Activated T-helper 1 cell treated with anti-CD3 and anti-CD28 coated beads, Interleukin-12 subunit alpha, Interleukin-12 subunit beta, Interleukin-2, Interleukin-4 antibody, amounts not matched to agents 30 ng/mL and 10 ng/mL and 1 ng/mL, durations not matched to agents 14 hours and 24 hours and 36 hours (primary cell): ENCODE measurements at regions not wholly inside any gene's neighbourhood (a gene's known extent, or its start where the extent isn't known, plus 50 kb on each side); places are given as distances from the start of the nearest gene placed in this dataset.

Experiments
- DNase-seq: peaks from one replicate; pipeline ENCODE4 v3.0.0; 2021; ENCODE audit warnings: low spot score
- H3K27ac Mint-ChIP-seq: one replicate; pipeline ENCODE4 v1.8.0; 2021; ENCODE audit warnings: mild to moderate bottlenecking, mixed read lengths
- H3K27me3 Mint-ChIP-seq: one replicate; pipeline ENCODE4 v1.8.0; 2022; ENCODE audit warnings: mild to moderate bottlenecking, moderate library complexity, mixed read lengths; ENCODE audit not compliant: insufficient read depth
- H3K36me3 Mint-ChIP-seq: one replicate; pipeline ENCODE4 v1.8.0; 2021; ENCODE audit warnings: low read depth, mixed read lengths
- H3K4me1 Mint-ChIP-seq: one replicate; pipeline ENCODE4 v1.8.0; 2021; ENCODE audit warnings: low read depth, mixed read lengths
- H3K4me3 Mint-ChIP-seq: one replicate; pipeline ENCODE4 v1.8.0; 2021; ENCODE audit warnings: mild to moderate bottlenecking, moderate library complexity, mixed read lengths
- H3K9me3 Mint-ChIP-seq: one replicate; pipeline ENCODE4 v1.8.0; 2021; ENCODE audit warnings: mixed read lengths
- intact Hi-C: fragments of 100-400 bp; cut with micrococcal nuclease; formaldehyde crosslinking; loops from one replicate; pipeline ENCODE4 v1.15.1; 2024

GRCh38 chr17:70230850-70231640 lies 61.7 kb downstream of the KCNJ2 start:
- H3K9me3 Mint-ChIP-seq = no peaks in the 10 kb centered on the region
- H3K36me3 Mint-ChIP-seq = no peaks in the 10 kb centered on the region
- H3K27me3 Mint-ChIP-seq = no peaks in the 10 kb centered on the region
- intact Hi-C loops = no loop called here
- no peak overlapping the region for H3K4me3 Mint-ChIP-seq
- DNase-seq = no peak
- no peaks in the 10 kb centered on the region for H3K4me1 Mint-ChIP-seq
- no peak overlapping the region for H3K27ac Mint-ChIP-seq

DNA sequence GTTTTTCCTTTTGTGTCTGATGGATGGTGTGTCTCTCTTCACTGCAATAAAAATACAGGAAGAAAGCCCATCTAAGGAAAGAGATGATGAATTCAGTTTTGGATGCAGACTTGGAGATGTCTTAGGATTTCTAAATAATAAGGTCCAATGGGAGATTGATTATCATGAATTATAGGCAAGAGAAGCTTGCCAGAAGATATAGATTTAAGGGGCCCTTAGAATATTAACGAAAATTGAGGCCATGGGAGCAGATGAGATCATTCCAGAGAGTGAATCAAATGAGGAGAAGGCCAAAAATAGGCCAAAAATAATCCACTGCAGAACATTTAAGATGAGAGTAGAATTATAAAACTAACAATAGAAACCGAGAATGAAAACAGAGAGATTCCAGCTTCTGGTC lies 63.1 kb downstream of the KCNJ2 start:
- H3K27me3 Mint-ChIP-seq = no peaks in the 10 kb centered on the region
- H3K27ac Mint-ChIP-seq = no peak overlapping the region
- peaks cover 3% of the 10 kb centered on the region for H3K9me3 Mint-ChIP-seq
- H3K4me1 Mint-ChIP-seq = no peaks in the 10 kb centered on the region
- H3K4me3 Mint-ChIP-seq = no peak overlapping the region
- no peaks in the 10 kb centered on the region for H3K36me3 Mint-ChIP-seq
- intact Hi-C loops = no loop called here
- no peak for DNase-seq

- H3K27me3 Mint-ChIP-seq = no peaks in the 10 kb centered on the region
- no peaks in the 10 kb centered on the region for H3K36me3 Mint-ChIP-seq
- intact Hi-C loops = no loop called here
- H3K9me3 Mint-ChIP-seq = peaks cover 3% of the 10 kb centered on the region
- no peak overlapping the region for H3K27ac Mint-ChIP-seq
- no peak for DNase-seq
- no peaks in the 10 kb centered on the region for H3K4me1 Mint-ChIP-seq
- no peak overlapping the region for H3K4me3 Mint-ChIP-seq
These were observed 65.9 kb downstream of the KCNJ2 start for GRCh38 chr17:70235252-70235651.

GRCh38 chr17:70238228-70238627 lies 68.9 kb downstream of the KCNJ2 start:
- peaks cover 3% of the 10 kb centered on the region for H3K9me3 Mint-ChIP-seq
- H3K4me3 Mint-ChIP-seq = no peak overlapping the region
- intact Hi-C loops = no loop called here
- H3K4me1 Mint-ChIP-seq = no peaks in the 10 kb centered on the region
- no peak for DNase-seq
- H3K27ac Mint-ChIP-seq = no peak overlapping the region
- H3K36me3 Mint-ChIP-seq = no peaks in the 10 kb centered on the region
- no peaks in the 10 kb centered on the region for H3K27me3 Mint-ChIP-seq

DNA sequence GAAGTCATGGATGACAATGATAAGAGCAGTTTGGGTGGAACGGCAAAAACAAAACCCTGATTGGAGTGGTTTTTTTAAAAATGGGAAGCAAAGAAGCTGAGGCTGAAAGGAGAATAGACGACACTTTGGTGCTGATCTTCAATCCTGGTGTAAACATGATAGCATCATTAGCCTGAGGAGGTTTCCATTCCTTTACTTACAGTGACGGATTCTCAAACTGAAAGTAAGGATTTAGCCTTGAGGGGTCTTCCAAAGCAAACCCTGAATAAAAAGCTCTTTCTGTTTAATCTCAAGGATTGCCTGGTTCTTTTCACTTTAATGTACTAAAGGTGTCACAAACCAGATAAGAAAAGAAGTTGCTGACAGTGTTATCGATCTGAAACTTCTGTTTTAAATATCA lies 69.3 kb downstream of the KCNJ2 start:
- no peak for DNase-seq
- Mint-ChIP-seq H3K36me3 (no peaks in the 10 kb centered on the region), H3K27ac (no peak overlapping the region), H3K4me3 (no peak overlapping the region), H3K27me3 (no peaks in the 10 kb centered on the region), H3K9me3 (peaks cover 3% of the 10 kb centered on the region), H3K4me1 (no peaks in the 10 kb centered on the region)
- intact Hi-C loops = no loop called here

DNA sequence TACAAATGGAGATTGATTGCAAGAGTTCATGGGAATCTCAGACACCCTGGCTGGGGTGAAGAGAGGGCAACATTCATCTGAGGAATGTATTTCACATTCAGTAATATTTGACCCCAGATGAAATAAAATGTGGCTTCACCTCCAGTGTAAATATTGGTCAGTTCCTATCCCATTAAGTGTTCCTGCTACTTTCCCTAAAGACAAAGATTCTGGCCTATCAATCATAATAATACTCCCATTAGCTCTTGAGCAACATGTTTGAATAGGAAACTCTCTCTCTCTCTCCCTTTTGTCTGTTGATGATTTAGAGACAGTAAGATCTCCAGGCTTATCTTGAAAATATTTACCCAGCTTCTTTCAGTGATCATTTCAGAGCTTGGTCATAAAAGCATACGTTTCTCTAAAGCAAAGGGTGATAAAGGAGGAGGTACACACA lies 70.1 kb downstream of the KCNJ2 start:
- no peaks in the 10 kb centered on the region for H3K27me3 Mint-ChIP-seq
- H3K9me3 Mint-ChIP-seq = peaks cover 3% of the 10 kb centered on the region
- no peaks in the 10 kb centered on the region for H3K36me3 Mint-ChIP-seq
- intact Hi-C loops = no loop called here
- H3K27ac Mint-ChIP-seq = no peak overlapping the region
- DNase-seq = no peak
- H3K4me1 Mint-ChIP-seq = no peaks in the 10 kb centered on the region
- no peak overlapping the region for H3K4me3 Mint-ChIP-seq

DNA sequence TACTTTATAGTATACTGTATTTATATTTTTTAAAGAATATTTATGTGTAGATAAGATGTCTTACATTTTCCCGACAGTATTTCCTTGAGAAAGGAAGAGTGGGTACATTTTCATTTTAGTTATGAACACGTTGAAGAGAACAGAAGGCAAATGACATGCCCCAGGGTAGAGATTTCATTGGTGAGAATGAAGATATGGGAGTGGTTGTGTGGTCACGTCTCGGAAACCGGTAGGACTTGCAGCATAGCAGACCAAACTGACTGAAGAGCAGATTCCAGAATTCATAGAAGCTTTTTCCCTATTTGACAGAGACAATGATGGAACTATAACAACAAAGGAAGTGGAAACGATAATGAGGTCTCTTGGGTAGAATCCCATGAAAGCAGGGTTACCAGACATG lies 71.7 kb downstream of the KCNJ2 start:
- Mint-ChIP-seq H3K27ac (no peak overlapping the region), H3K36me3 (no peaks in the 10 kb centered on the region), H3K9me3 (peaks cover 3% of the 10 kb centered on the region), H3K4me3 (no peak overlapping the region), H3K4me1 (no peaks in the 10 kb centered on the region), H3K27me3 (no peaks in the 10 kb centered on the region)
- no peak for DNase-seq
- intact Hi-C loops = no loop called here

GRCh38 chr17:70242781-70243437 lies 73.6 kb downstream of the KCNJ2 start:
- H3K9me3 Mint-ChIP-seq = no peaks in the 10 kb centered on the region
- no peaks in the 10 kb centered on the region for H3K27me3 Mint-ChIP-seq
- no peak for DNase-seq
- no peaks in the 10 kb centered on the region for H3K36me3 Mint-ChIP-seq
- no peak overlapping the region for H3K27ac Mint-ChIP-seq
- H3K4me1 Mint-ChIP-seq = no peaks in the 10 kb centered on the region
- intact Hi-C loops = no loop called here
- no peak overlapping the region for H3K4me3 Mint-ChIP-seq

DNA sequence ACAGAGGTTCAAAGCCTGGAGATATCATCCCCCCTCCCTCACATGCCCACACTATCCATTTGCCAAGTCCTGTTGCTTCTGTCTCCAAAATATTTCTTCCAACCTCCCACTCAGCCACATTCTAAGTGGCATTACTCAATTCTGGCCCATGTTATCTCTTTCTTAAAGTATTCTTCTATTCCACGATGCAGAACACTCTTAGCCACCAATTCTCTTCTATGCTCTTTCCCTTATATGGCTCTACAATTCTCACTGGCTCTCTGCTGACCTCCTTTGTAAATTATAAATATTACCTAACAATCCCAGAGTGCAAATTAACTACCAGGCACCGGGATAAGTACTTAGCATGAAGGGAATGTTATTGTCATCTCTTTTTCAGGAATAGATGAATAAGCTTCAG lies 82.4 kb downstream of the KCNJ2 start:
- Mint-ChIP-seq H3K27ac (no peak overlapping the region), H3K36me3 (no peaks in the 10 kb centered on the region), H3K27me3 (no peaks in the 10 kb centered on the region), H3K4me1 (no peaks in the 10 kb centered on the region), H3K4me3 (no peak overlapping the region), H3K9me3 (no peaks in the 10 kb centered on the region)
- DNase-seq = no peak
- intact Hi-C loops = no loop called here

DNA sequence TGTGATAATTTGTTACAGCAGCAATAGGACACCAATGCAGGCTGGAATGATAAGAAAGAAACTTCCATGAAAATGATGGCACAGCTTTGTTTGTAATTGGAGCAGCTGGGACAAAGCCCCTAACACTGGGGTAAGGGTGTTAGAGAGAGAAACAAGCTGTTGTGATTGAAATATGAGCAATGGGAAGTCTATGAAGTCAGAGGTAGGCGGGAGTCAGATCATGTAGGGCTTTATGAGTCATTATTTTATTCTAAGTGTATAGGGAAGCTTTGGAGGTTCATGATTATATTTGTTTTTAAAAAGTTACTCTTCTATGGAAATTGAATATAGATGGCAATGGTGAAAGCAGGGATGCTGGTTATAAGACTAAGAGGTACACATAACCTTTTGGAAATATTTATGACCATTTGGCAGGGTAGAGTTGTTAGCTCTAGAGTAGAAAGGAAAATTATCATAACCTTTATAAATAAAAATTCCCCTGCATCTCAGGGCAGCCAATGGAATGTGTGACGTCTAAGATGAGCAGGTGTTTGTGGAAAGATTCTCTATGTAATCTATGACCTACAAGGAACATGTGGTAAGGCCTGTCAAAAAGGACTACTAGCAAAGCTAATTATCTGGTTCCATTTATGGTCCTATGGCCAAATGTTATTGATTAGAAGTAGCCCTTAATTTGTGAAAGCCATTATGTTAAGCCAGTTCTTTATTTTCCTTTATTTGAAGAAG lies 85.6 kb downstream of the KCNJ2 start:
- no peak for DNase-seq
- Mint-ChIP-seq H3K4me1 (no peaks in the 10 kb centered on the region), H3K4me3 (no peak overlapping the region), H3K27me3 (no peaks in the 10 kb centered on the region), H3K9me3 (no peaks in the 10 kb centered on the region), H3K36me3 (no peaks in the 10 kb centered on the region), H3K27ac (no peak overlapping the region)
- intact Hi-C loops = no loop called here

GRCh38 chr17:70256751-70257150 lies 87.4 kb downstream of the KCNJ2 start:
- Mint-ChIP-seq H3K27me3 (no peaks in the 10 kb centered on the region), H3K4me3 (no peak overlapping the region), H3K4me1 (no peaks in the 10 kb centered on the region), H3K9me3 (no peaks in the 10 kb centered on the region), H3K27ac (no peak overlapping the region), H3K36me3 (no peaks in the 10 kb centered on the region)
- intact Hi-C loops = no loop called here
- DNase-seq = no peak

GRCh38 chr17:70258465-70258864 lies 89.1 kb downstream of the KCNJ2 start:
- intact Hi-C loops = no loop called here
- DNase-seq = no peak
- H3K27me3 Mint-ChIP-seq = no peaks in the 10 kb centered on the region
- H3K27ac Mint-ChIP-seq = no peak overlapping the region
- no peaks in the 10 kb centered on the region for H3K4me1 Mint-ChIP-seq
- H3K36me3 Mint-ChIP-seq = no peaks in the 10 kb centered on the region
- no peaks in the 10 kb centered on the region for H3K9me3 Mint-ChIP-seq
- H3K4me3 Mint-ChIP-seq = no peak overlapping the region

DNA sequence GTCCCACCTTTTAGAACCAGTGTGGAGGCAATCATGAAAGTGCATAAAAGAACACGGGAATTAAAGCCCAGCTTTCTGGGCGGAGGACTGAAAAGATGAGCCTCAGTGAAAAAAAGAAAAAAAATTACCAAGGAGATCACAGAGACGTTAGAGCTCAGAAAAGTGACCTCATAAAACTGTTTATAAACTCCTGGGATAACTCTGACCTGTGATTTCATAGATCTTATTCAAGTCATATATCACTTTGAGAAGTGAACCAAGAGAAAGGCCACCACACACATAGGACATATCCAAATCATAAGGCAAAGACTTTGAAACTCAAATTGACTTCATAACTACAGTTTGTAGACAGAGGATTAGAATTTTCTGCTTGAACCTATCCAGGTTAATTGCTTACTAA lies 90.1 kb downstream of the KCNJ2 start:
- DNase-seq = no peak
- H3K36me3 Mint-ChIP-seq = no peaks in the 10 kb centered on the region
- intact Hi-C loops = no loop called here

More for the DNA sequence above, 90.1 kb downstream of the KCNJ2 start:
- Mint-ChIP-seq H3K9me3 (no peaks in the 10 kb centered on the region), H3K4me3 (no peak overlapping the region), H3K27me3 (no peaks in the 10 kb centered on the region), H3K4me1 (no peaks in the 10 kb centered on the region), H3K27ac (no peak overlapping the region)
